ENCODE measurements at regions not wholly inside any gene's neighbourhood (a gene's known extent, or its start where the extent isn't known, plus 50 kb on each side); places are given as distances from the start of the nearest gene placed in this dataset.

- Histone ChIP-seq H3K18ac (ENCODE audit: extremely low read depth, low read length) (no peak overlapping the region), H3K36me3 (ENCODE audit: control insufficient read depth in 2 of 4, insufficient read depth in 4 of 4, low read length in 3 of 4) (no peaks in the 10 kb centered on the region), H2BK5ac (ENCODE audit: low read depth, low read length) (no peak overlapping the region), H3K23me2 (ENCODE audit: low read depth, low read length) (no peaks in the 10 kb centered on the region), H3K4ac (replicated peaks; ENCODE audit: insufficient read length, low read depth, low read length) (no peak overlapping the region), H3K79me2 (ENCODE audit: control insufficient read depth in 1 of 2, insufficient read depth in 2 of 2, low read length in 2 of 2) (no peaks in the 10 kb centered on the region), H2AFZ (ENCODE audit: low read length) (no peak overlapping the region), H4K91ac (replicated peaks; ENCODE audit: insufficient read length, low read length) (no peak overlapping the region), H4K8ac (ENCODE audit: extremely low read depth, insufficient read depth, low read length) (no peak overlapping the region), H2BK20ac (ENCODE audit: low read length) (no peak overlapping the region), H3K4me2 (ENCODE audit: insufficient read depth in 1 of 2, low read depth in 2 of 2, low read length in 2 of 2) (no peak overlapping the region), H2AK5ac (ENCODE audit: low read depth, low read length) (no peak overlapping the region), H2BK15ac (ENCODE audit: low read length) (no peak overlapping the region), H3K23ac (ENCODE audit: insufficient read length) (no peak overlapping the region), H4K20me1 (replicated peaks in 1 of 2; ENCODE audit: control insufficient read depth in 1 of 2, insufficient read depth in 2 of 2, low read length in 2 of 2) (no peaks in the 10 kb centered on the region), H3K9ac (replicated peaks in 1 of 4; ENCODE audit: extremely low read depth in 1 of 4, low read depth in 3 of 4, low read length in 3 of 4) (no peak overlapping the region), H3K9me3 (ENCODE audit: insufficient read depth in 2 of 2, low read depth in 1 of 2, low read length in 1 of 2) (no peaks in the 10 kb centered on the region), H4K5ac (ENCODE audit: insufficient read length, low read depth, low read length) (no peak overlapping the region), H2BK120ac (replicated peaks; ENCODE audit: low read depth, low read length) (no peak overlapping the region), H3K14ac (ENCODE audit: insufficient read length) (no peak overlapping the region), H3K79me1 (ENCODE audit: low read depth, low read length) (no peaks in the 10 kb centered on the region), H3K56ac (replicated peaks; ENCODE audit: insufficient read length, low read depth, low read length) (no peak overlapping the region), H3K4me1 (replicated peaks in 1 of 4; ENCODE audit: control insufficient read depth in 3 of 4, insufficient read depth in 4 of 4, low read length in 3 of 4) (no peaks in the 10 kb centered on the region), H2BK12ac (ENCODE audit: low read depth, low read length) (no peak overlapping the region), H3K27ac (ENCODE audit: low read depth, low read length) (no peak overlapping the region), H3K27me3 (replicated peaks in 1 of 4; ENCODE audit: control insufficient read depth in 3 of 4, extremely low read depth in 1 of 4, insufficient read depth in 3 of 4, low read length in 3 of 4) (no peaks in the 10 kb centered on the region), H3K4me3 (ENCODE audit: extremely low read depth in 1 of 4, insufficient read depth in 2 of 4, low read depth in 3 of 4, low read length in 4 of 4) (no peak overlapping the region)
- POLR2A ChIA-PET (ENCODE audit: partially characterized antibody), result no interaction called here
- DNase-seq (ENCODE audit: low read depth in 1 of 2, low spot score in 2 of 2) (no peak), FAIRE-seq (no peak)
- CTCF ChIA-PET (ENCODE audit: partially characterized antibody), result interaction anchor here (1.5 kb wide), 1 partner anchor 9 kb away, joined by 6 read pairs; no protein-coding TSS in a partner anchor
- WGBS, 2 experiments (ENCODE audit: extremely low coverage in 1 of 2, insufficient coverage in 1 of 2, insufficient read length in 1 of 2, insufficient replicate concordance in 2 of 2, low coverage in 1 of 2, low lambda C conversion rate in 2 of 2, missing lambda C conversion rate in 1 of 2), result 95% methylated on average over 1 of the region's 1 CpG; no CpG with 5 or more reads in 1 of the 2 experiments
- TF ChIP-seq SP4 (IDR thresholded peaks at IDR 0.05; ENCODE audit: low read length) (no peak), BRCA1 (IDR thresholded peaks at IDR 0.05; ENCODE audit: low read depth, low read length) (no peak), CTBP2 (IDR thresholded peaks at IDR 0.05; ENCODE audit: borderline replicate concordance, insufficient read depth, insufficient read length, low read length) (no peak), RAD21 (IDR thresholded peaks at IDR 0.05 in 1 of 2, conservative IDR thresholded peaks at IDR 0.05 in 1 of 2; ENCODE audit: low read depth in 2 of 2, low read length in 2 of 2) (no peak), SP1 (IDR thresholded peaks at IDR 0.05; ENCODE audit: low read depth, low read length) (no peak), SIRT6 (IDR thresholded peaks at IDR 0.05; ENCODE audit: low read length) (no peak), KDM4A (IDR thresholded peaks at IDR 0.05; ENCODE audit: low read depth, low read length, severe bottlenecking) (no peak), TAF7 (optimal IDR thresholded peaks at IDR 0.05; ENCODE audit: borderline replicate concordance, low read depth, low read length) (no peak), CEBPB (IDR thresholded peaks at IDR 0.05; ENCODE audit: low read depth, low read length) (no peak), BACH1 (IDR thresholded peaks at IDR 0.05; ENCODE audit: low read length) (no peak), ATF3 (IDR thresholded peaks at IDR 0.05; ENCODE audit: insufficient read depth, low read depth, low read length) (no peak), RFX5 (IDR thresholded peaks at IDR 0.05; ENCODE audit: borderline replicate concordance, low read depth, low read length) (no peak), PHF8 (conservative IDR thresholded peaks at IDR 0.05; ENCODE audit: low read depth, low read length) (no peak), RXRA (IDR thresholded peaks at IDR 0.05; ENCODE audit: insufficient read depth, low read depth, low read length) (no peak), JUND (IDR thresholded peaks at IDR 0.05; ENCODE audit: low read length) (no peak)
Observed at GRCh38 chr3:35971686-35972085, 332.4 kb downstream of the ARPP21 start.

Data from H1 (cell line).